ENCODE measurements at regions not wholly inside any gene's neighbourhood (a gene's known extent, or its start where the extent isn't known, plus 50 kb on each side); places are given as distances from the start of the nearest gene placed in this dataset.
"Not testable (repeated sequence)": the region's sequence is repeated elsewhere in the genome, so short reads cannot be mapped to it uniquely, and the experiment has no call there.

DNA sequence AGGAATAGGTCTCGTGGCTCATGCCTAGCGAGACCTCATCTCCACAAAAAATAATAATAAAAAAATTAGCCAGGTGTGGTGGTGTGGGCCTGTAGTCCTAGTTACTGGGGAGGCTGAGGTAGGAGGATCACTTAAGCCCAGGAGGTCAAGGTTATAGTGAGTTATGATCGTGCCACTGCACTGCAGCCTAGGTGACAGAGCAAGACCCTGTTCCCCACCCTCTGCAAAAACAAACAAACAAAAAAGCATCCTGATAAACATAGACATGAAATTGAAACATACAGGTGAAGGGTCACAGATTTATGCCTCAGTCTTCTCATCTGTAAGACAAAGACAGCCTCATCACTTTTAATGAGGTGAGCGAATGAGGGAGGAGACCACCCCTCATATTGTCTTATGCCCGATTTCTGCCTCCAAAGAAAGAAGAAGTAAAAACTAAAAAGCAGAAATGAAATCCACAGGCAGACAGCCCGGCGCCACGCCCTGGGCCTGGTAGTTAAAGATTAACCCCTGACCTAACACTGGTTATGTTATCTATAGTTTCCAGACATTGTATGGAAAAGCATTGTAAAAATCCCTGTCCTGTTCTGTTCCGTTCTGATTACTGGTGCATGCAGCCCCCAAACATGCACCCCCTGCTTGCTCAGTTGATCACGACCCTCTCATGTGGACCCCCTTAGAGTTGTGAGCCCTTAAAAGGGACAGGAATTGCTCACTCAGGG is 138.5 kb downstream of the OR2B2 start:
- not testable (repeated sequence) for DNase-seq (ENCODE audit: low spot score)

DNA sequence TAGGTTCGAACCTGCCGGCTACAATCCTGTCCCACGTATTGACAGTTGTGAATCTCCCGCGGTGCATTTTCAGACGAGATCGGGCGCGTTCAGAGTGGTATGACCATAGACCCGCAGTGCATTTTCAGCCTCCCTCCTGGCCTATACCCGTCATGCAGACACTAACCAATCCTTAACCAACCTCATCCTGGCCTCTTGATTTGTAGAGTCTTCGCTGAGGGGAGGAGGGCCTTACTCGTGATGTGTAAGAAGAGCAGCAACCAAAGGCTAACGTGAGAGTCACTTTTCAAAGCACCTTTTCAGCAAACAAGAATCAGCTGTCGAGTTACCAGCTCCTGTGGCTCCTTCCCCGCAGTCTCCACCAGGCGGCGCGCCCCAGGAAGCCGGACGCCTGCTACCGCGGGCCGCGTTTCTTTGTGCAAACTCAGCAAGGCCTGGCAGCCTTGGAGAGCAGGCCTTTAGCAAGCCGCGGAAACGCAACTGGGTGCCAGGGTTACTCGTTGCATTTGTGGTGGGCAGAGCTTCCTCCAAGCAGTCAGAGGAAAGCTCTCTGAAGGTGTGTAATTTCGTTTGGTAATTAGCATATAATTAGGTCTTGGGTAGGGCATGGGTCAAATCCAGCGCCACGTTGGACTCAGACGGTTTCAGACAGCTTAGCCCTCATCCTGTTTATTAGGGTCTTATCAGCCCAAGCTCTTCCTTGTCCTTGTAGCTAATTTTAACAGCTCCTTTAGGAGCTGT is 139.8 kb downstream of the OR2B2 start:
- DNase-seq (ENCODE audit: low spot score): peak; percentile 85

DNA sequence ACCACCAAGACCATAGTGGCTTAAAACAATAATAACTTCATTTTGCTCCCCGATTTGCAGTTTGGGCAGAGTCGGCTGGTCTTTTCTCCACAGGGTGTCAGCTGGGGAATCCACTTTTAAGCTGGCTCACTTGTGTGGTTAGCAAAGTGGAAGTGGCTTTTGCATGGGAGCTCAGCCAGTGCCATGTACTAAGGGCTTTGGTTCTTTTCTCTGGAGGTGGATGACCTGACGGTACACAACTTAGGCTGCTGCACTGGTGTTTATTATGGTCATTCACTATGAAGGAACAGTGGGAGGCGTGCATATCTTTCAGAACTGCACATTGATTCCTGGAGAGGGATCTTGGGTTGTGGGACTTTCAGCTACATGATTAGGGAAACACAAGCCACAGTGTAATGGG is 141.0 kb downstream of the OR2B2 start:
- DNase-seq (ENCODE audit: low spot score): no peak

DNA sequence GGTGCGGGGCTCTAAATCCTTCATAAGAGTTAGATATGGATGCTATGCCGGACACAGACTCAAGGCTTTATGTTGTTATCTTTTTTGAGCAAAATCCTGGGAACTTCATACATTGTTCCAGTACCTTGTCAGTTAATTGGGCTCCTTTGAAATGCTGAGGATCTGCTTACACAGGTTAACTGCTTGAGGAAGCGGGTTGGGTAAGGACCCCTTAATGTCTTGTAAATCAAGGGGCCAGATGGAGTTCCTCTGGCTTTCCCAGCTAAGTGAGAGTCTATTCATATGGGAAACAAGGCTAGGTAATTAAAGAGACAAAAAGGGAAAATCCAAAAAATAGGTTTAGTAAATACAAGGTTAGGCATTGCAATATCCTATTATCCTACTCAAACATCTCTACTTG is 141.5 kb downstream of the OR2B2 start:
- no peak for DNase-seq (ENCODE audit: low spot score)

DNA sequence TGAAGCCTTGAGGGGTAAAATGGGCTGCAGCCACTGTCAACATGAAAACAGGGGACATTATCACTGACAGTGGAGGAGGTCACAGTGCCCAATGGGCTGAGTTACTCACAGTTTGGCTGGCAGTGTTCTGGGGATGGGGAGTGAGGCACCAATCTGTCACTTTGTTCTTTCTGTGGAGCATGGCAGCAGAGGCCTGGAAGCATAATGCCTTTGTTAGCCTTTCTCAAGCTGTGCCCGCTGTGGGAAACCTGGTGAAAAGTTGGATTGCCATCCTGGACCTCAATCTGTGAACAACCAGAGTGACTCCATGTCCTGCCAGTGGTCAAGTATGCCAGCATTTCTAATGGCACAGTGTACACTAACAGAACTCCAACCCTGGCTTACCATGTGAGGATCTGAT is 143.6 kb downstream of the OR2B2 start:
- DNase-seq (ENCODE audit: low spot score): no peak

DNA sequence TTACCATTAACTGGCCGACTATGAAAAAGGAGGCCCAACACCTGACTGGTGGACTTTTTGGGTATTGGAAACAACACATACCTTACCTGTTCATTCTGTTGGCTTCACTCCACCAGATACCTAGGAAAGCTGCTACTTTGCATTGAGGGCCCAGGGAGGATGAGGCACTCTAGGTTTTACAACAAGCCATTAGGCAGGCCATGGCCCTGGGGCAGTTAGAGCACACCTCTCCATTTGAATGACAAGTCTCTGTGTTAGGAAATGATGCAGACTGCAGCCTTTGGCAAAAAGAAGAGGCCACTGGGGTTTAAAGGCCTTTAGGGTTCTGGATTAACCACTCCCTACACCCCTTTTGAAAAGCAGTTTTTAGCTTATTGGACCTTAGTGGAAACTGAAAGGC is 144.3 kb downstream of the OR2B2 start:
- no peak for DNase-seq (ENCODE audit: low spot score)

DNA sequence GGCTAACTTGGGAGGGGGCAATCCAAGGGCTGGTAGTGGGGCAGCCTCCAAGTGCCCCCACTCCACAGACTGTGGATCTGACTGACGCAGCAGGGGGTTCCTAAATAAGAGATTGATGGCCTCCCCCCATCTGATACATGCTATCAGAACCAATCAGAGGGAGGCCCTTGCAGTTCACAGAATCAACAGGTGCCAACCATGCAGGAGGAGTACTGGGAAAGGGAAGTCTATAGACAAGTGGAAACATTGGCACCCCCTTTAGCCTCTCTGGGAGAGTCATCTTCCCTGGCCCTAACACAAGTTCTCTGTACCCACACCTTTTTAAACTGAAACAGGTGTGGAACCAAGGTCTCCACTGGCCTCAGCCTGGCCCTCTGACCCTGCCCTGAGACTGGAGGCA is 145.8 kb downstream of the OR2B2 start:
- no peak for DNase-seq (ENCODE audit: low spot score)

DNA sequence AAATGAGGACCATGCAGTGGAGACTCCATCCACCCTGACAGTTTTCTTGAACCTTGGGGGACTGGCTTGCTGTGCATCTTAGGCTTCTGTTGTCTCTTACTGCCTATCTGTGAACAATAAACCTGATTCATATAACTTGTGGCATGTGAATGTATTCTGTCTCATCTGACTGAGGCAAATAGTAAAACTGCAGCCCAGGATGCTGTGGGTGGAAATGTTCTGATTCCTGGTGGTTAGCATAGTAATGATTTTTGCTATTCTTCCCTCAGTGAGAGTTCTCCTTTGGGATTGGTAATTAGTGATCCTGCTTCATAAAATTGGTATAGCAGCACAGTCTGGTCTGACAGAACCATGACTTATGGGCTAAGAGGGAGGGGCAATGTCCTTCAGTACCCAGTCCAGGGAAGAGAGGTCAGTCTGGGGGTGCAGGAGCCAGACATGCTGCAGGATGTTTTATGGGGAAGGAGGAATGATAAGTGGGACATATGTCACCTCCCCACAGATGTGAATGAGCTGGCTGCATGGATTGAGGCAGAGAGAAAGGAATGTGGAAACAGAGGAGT is 147.1 kb downstream of the OR2B2 start:
- DNase-seq (ENCODE audit: low spot score): no peak

DNA sequence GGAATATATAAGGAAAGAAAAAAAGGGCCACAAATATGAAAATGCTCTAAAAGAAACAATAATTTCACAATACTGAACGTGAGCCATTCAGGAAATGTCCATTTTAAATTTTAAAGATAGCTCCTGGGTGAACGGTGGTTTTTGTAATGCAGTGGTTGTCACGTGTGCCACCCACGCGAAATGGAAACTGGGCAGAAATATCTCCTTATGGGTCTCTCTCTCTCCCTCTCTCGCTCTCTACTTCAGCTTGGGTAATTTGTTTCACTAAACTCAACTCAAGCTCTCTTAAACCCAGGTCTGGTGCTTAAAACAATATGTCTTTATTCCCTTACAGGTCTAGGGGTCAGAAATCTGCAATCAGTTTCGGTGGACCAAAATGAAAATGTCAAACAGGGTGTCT is 150.8 kb downstream of the OR2B2 start:
- DNase-seq (ENCODE audit: low spot score): no peak

DNA sequence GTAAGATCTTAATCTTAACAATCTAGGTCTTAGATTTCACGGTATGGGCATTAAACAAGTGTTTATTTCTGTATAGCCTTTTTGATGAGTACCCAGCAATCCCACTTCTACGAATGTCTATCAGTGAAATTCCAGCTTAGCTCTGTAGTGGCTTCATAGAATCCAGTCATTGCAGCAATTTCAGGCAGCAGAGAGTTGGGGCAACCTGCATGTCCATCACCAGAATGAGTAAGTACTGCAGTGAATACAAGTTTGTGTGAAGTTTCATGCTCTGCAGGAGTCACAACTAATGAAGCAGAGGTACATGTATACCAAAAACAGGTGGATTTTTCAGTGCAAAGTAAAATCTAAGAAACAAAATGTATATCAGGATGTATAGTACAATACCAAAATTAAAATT is 151.7 kb downstream of the OR2B2 start:
- DNase-seq (ENCODE audit: low spot score): no peak

DNA sequence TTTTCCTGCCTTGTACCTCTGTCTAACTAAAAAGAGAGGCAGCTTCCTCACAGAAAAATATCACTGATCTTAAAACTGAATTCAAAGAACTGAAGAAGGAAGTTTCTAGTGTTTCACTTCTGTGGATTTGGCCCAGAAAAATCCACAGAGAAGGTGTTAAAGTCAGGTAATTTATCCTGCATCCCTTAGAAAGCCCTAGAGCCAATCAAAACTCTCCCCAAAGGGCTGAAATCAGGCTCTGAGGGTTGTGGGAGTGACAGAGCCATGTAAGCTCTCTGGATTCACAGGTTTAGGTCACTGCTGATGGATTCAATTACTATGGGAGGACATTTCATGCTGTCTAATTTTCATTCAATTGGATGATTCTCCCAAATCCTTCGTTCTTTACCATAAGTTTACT is 152.3 kb downstream of the OR2B2 start:
- no peak for DNase-seq (ENCODE audit: low spot score)

DNA sequence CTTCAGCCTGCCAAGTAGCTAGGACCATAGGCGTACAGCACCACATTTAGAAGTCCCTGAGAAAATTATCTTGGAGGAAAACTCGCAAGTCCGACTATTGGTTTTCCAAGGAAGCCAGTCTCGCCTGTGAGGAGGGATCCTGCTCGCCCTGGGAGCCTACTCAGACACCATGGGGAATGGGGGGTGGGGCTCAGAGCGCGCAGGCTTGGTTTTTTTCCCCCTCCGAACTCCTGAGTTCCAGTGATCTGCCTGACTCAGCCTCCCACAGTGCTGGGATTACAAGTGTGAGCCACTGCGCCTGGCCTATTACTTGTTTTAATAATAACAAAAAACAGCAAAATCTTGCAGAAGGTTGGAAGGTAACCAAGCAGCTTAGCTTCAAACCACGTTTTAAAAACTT is 153.7 kb downstream of the OR2B2 start:
- no peak for DNase-seq (ENCODE audit: low spot score)

DNA sequence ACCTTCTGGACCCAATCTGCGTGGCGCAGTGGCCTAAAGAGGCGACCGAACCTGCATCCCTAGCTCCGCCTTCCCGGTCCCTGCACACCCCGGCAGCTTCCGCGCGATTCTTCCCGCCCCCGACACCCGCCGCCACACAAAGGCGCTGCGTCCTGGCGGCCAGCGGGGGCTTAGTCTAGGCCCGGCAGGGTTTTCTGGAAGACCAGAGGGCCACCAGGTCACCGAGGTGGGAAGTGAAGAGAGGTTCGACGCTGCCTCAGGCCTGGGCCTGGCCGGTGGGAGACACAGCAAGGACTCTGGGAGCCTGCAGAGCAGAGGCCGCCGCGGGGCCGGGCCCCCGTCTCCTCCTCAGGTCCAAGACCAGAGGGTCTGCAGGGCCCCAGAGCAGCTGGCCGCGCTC is 154.9 kb downstream of the OR2B2 start:
- DNase-seq (ENCODE audit: low spot score): no peak

DNA sequence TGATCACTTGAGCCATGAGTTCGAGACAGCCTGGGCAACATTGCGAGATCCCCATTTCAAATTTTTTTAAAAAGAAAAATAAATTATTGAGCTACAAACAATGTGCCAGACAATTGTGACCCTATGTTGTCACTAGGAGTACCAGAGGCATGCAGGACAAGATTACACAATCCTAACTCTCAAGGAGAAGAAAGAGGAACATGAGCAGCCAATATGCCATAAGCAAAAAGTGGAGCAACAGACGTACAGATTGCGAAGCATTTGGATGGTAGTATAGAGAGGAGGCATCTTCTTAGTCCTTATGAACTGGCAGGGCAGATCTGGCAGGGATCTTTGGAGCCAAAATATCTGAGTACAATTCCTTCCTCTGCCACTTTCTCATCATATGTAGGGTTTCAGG is 156.4 kb downstream of the OR2B2 start:
- no peak for DNase-seq (ENCODE audit: low spot score)

DNA sequence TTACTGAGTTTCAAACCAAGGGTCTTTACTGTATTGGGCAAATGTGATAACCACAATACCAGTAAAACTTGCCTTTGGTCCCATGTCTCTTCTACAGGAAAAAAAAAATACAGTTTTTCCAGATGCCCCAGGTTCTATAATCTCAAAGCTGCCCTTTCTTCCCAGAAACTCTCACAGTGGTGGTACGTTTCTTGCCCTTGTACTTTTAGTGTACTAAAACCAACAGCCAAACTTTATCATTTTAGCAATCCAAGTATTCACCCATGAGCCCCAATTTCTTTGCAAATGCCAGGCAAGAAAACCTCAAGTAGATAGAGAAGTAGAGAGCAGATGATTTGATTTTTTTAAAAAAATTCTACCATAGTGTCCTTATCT is 157.8 kb downstream of the OR2B2 start:
- DNase-seq (ENCODE audit: low spot score): no peak

DNA sequence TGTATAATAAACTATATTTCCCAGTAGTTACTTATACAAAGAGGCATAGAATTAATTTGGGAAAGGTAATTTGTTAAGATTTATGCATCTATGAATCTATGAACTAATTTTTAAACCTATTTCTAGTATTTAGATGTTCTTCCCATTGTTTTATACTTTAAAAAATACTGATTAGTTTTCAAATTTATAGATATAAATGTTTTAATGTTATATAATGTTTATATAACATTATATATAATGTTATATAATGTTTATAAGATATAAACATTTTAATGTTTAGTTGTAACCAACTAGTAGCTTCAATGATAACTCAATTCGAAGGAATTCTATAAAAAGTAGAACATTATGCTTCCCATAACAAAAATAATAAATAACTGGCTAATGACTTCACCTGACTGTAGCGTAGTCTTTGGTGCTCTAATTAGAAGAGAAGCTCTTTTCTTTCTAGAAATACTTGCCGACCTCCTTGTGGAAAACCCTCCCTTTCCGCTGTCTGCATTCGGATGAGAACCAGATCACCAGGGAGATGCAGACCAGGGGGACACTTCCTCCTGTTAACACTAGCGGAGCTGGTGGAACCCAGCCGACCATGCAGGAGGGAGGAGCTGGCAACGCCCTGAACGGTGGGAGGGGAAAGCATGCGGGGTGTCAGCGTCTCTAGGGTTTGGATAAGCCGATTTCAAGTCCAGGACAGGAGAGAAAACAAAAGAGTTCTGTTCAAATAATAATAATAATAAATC is 158.4 kb downstream of the OR2B2 start:
- peak; percentile 58 for DNase-seq (ENCODE audit: low spot score)

DNA sequence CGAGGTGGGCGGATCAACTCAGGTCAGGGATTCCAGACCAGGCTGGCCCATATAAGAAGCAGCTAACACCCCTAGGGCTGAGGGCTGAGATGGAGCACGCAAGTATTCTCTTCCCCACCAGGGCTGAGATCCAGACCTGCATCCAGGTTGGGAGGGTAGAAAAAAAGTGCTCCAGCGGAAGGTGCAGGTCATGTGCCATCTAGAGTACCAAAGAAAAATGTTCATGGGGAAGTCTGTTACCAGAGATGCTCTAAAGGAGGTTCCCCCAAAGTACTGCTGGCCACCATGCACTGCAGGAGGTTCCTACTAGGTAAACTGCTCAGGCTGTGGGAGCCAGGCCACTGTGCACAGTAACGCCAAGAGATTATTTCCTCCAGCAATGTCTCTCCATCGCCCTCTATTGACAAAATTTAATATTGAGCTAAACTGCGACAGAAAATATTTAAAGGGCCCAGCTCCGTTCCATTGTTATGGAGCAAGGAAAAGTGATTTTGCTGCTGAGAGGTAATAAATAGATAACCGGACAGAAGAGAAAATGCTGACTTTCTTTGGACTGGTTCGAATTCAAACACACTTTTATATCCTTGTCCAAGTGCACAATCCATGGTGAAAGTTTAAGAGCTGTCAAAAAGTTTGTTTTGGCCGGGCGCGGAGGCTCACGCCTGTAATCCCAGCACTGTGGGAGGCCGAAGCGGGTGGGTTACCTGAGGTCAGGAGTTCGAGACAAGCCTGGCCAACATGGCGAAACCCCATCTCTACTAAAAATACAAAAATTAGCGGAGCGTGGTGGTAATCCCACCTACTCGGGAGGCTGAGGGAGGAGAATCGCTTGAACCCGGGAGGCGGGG is 159.9 kb downstream of the OR2B2 start:
- no peak for DNase-seq (ENCODE audit: low spot score)

DNA sequence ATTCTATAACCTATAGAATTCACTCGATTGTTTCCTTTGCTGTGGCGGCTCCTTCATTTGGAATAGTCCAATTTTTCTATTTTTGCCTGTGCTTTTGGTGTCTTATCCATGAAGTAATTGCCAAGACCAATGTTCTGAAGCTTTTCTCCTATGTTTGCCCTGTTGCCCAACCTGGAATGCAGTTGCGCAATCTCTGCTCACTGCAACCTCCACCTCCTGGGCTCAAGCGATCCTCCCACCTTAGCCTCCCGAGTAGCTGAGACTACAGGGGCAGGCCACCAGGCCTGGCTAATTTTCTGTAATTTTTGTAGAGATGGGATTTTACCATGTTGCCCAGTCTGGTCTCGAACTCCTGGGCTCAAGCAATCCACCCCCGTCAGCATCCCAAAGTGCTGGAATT is 163.5 kb downstream of the OR2B2 start:
- DNase-seq (ENCODE audit: low spot score): no peak

DNA sequence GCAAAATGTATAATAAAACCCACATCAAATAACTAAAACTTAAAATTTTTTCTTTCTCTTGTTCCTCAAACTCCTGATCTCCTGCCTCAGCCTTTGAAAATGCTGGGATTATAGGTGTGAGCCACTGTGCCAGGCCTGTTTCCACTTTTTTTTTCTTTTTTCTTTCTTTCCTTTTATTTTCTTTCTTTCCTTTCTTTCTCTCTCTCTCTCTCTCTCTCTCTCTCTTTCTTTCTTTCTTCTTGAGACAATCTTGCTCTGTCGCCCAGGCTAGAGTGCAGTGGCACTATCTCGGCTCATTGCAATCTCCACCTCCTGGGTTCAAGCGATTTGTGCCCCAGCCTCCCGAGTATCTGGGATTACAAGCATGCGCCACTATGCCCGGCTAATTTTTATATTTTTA is 164.6 kb downstream of the OR2B2 start:
- DNase-seq (ENCODE audit: low spot score): no peak

DNA sequence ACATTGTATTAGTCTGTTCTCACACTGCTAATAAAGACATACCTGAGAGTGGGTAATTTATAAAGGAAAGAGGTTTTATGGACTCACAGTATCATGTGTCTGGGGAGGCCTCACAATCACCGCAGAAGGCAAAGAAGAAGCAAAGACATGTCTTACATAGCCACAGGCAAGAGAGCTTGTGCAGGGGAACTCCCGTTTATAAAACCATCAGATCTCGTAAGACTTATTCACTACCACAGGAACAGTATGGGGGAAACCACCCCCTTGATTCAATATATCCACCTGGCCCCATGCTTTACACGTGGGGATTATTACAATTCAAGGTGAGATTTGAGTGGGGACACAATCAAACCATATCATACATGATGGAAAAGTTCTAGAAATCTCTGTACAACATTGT is 165.3 kb downstream of the OR2B2 start:
- not testable (repeated sequence) for DNase-seq (ENCODE audit: low spot score)

DNA sequence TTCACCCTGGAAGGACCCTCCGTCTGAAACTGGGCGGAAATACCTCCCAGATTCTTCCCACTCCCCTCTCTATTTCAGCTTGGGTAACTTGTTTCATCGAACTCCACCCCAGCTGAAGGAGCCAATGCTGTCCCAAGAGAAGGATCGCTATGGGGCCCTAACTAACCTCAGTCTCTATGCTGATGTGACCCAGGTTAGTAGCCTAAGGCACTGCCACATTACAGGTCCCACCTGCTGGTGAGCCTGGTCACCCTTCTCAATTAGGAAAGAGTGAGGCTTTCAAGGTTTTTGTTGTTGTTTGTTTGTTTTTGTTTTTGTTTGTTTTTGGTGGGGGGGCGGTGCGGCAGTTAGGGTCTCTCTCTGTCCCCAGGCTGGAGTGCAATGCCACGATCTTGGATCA is 168.4 kb downstream of the OR2B2 start:
- no peak for DNase-seq (ENCODE audit: low spot score)

Data from ureter (tissue), 1 donor.